HG03565 (cell line): ENCODE measurements at regions not wholly inside any gene's neighbourhood (a gene's known extent, or its start where the extent isn't known, plus 50 kb on each side); places are given as distances from the start of the nearest gene placed in this dataset.
"Not testable (repeated sequence)": the region's sequence is repeated elsewhere in the genome, so short reads cannot be mapped to it uniquely, and the experiment has no call there.

Experiments
- ATAC-seq: cut with Tn5 transposase; IDR thresholded peaks from one replicate; pipeline ENCODE4 v1.9.1; 2021; ENCODE audit warnings: mild to moderate bottlenecking, moderate library complexity; ENCODE audit not compliant: unreplicated experiment

GRCh38 chr10:29804025-29804852, 169.5 kb upstream of the SVIL start:
- no peak for ATAC-seq

DNA sequence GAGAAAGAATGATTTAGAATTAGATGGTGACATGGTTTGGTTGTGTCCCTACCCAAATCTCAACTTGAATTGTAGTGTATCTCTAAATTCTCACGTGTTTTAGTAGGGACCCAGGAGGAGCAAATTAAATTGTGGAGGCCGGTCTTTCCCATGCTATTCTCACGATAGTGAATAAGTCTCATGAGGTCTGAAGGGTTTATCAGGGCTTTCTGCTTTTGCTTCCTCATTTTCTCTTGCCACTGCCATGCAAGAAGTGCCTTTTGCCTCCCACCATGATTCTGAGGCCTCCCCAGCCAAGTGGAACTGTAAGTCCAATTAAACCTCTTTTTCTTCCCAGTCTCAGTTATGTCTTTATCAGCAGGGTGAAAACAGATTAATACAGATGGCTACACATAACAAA, 167.4 kb upstream of the SVIL start:
- no peak for ATAC-seq

- no peak for ATAC-seq
These were observed 164.3 kb upstream of the SVIL start for GRCh38 chr10:29798921-29799690.

DNA sequence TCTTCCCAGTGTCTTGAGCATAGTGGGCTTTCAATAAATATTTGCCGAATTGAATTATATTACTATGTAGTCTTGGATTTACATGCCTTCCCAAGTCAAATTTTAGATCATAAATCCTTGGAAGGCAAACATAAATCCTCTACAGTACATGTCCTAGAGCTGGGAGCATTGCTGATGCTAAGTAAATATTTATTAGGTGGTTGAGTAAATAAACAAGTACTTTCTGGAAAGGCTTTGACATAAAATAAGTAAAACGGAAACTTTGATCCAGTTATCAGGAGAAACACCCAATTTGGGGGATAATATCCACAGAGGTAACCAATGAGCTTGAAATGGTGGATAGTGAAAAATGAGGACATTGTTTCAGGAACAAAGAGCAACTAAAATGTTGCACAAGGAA, 162.8 kb upstream of the SVIL start:
- no peak for ATAC-seq

GRCh38 chr10:29795850-29796249, 161.1 kb upstream of the SVIL start:
- ATAC-seq, result no peak

GRCh38 chr10:29794776-29795611, 160.2 kb upstream of the SVIL start:
- ATAC-seq, result no peak

DNA sequence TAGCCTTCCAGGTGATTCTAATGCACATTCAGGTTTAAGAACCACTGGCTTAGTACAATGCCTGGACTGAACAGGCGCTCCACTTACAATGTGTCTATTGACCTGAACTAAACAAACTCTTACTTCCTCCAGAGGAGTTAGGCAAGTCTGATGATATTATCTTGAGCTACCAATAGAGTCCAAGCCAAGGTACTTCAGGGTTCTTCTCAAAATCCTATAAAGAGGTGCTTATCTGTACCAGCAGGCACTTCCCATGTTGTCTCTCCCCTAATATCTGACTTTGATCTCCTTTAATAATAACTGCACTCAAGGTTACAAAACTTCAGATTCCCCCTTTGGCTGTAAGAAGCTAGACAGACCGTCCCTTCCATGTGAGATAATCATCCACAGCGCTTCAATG, 157.0 kb upstream of the SVIL start:
- ATAC-seq, result no peak

DNA sequence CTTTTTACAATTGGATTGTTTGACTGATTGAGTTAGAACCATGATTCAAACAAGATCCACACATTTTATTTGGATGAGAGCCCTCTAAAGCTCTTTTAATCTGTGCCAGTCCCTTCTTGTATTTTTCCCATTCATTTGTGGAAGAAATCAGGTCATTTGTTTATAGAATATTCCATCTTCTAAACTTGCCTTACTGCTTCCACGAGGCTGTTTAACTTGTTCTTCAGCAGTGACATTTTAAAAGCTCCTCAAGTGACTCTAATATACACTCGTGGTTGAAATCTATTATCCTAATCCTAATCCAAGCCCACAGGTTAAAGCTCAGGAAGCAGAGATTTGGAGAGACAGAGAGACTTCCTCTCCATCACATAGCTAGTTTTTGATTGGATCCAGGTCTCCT, 155.4 kb upstream of the SVIL start:
- ATAC-seq, result no peak

DNA sequence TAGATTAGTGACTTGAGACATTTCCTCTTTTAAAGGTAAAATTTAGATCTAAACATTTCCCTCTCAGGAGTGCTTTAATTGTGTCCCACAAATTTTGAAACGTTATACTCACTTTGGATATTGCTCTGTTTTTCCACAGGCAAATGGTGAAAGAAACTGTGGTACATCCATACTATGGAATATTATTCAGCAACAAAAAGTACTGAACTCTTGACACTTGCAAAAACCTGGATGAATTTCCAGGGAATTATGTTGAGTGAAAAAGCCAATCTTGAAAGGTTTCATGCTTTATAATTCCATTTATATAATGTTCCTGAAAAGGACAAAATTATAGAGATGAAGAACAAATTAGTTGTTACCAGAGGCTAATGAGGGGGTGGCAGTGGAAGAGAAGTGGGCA, 153.3 kb upstream of the SVIL start:
- no peak for ATAC-seq

- ATAC-seq, result no peak
These were observed 150.9 kb upstream of the SVIL start for GRCh38 chr10:29785701-29786100.

- no peak for ATAC-seq
These were observed 149.5 kb upstream of the SVIL start for GRCh38 chr10:29784175-29784773.

GRCh38 chr10:29783201-29783947, 148.6 kb upstream of the SVIL start:
- no peak for ATAC-seq

GRCh38 chr10:29780639-29781038, 145.9 kb upstream of the SVIL start:
- no peak for ATAC-seq

- ATAC-seq, result no peak
These were observed 145.3 kb upstream of the SVIL start for GRCh38 chr10:29780096-29780495.

DNA sequence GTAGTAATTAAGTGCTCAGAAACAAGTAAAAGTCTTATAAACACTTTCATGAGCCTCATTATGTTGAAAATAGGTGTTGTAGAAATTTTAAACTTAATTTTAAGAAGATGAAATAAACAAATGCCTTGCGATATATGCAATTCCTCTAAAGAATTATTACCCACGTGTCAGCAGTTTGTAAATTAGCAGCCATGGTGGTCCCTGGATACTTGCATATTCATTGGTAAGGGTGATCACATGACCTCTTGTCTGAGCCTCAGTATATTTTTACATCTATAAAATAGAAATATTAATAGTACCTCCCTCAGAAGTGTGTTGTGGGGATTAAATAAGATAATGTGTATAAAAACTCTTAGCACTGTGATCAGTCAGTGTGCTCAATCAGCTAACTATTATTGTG, 141.5 kb upstream of the SVIL start:
- no peak for ATAC-seq

- ATAC-seq, result no peak
These were observed 139.7 kb upstream of the SVIL start for GRCh38 chr10:29774475-29774874.

- ATAC-seq, result no peak
These were observed 138.9 kb upstream of the SVIL start for GRCh38 chr10:29773675-29774091.

- ATAC-seq, result no peak
These were observed 137.6 kb upstream of the SVIL start for GRCh38 chr10:29772403-29772802.

DNA sequence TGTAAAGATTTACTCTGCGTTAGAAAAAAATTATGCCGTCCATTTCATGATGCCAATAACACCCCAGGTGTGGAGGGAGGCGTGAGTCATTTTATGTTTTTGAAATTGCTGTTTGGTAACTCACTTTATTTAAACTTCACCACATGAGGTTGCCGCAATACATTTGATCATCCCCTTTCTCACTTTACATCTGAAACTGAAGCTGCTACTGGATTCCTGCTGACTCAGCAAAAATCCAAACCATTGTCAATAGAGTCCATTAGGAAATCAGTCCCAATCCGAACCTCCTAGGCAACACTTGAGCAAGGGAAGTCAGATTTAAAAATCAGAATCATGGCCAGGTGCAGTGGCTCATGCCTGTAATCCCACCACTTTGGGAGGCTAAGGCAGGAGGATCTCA, 136.6 kb upstream of the SVIL start:
- ATAC-seq, result no peak

- ATAC-seq, result not testable (repeated sequence)
These were observed 134.5 kb upstream of the SVIL start for GRCh38 chr10:29769277-29769676.
